B cell (primary cell): ENCODE measurements at regions not wholly inside any gene's neighbourhood (a gene's known extent, or its start where the extent isn't known, plus 50 kb on each side); places are given as distances from the start of the nearest gene placed in this dataset.

ENCODE experiments used
- ATAC-seq: fragments of 200-7000 bp; cut with Tn5 transposase; one replicate; pipeline ENCODE4 v1.10.0; 2021; ENCODE audit warnings: low read depth, mild to moderate bottlenecking, moderate number of reproducible peaks, moderate library complexity
- CTCF ChIA-PET: fragments of 350-600 bp; sonication (Branson Sonifier 250); formaldehyde crosslinking; loops from one replicate; lab custom pipeline; 2021; ENCODE audit warnings: antibody characterized with exemption, inconsistent platforms; lab: Charles Lee
- POLR2A ChIA-PET: fragments of 350-600 bp; sonication (Branson Sonifier 250); formaldehyde crosslinking; loops from one replicate; lab custom pipeline; 2021; ENCODE audit warnings: antibody characterized with exemption; lab: Charles Lee
- DNase-seq: peaks from one replicate; pipeline ENCODE4 v3.0.0; 2013
- H2AFZ ChIP-seq: 2 replicates; pipeline ENCODE4 v1.6.1; 2012; ENCODE audit warnings: mild to moderate bottlenecking, low read depth, low read length; ENCODE audit not compliant: insufficient read depth, poor library complexity, severe bottlenecking
- H3K27ac ChIP-seq, 2 donors: 1 replicate in 1 of 2; 2 replicates in 1 of 2; pipeline ENCODE4 v1.5.1; 2012 to 2013; ENCODE audit warnings: low read length in 2 of 2, mild to moderate bottlenecking in 2 of 2, moderate library complexity in 1 of 2
- H3K27me3 ChIP-seq, 4 experiments: fragments of 200-600 bp in 1 of 4; sonication (generic) in 1 of 4; replicated peaks in 1 of 4; 1 replicate in 2 of 4; 2 replicates in 2 of 4; pipeline versions ENCODE4 v1.6.1 to v1.7.0; 2013 to 2016; ENCODE audit warnings: low read length in 3 of 4, mild to moderate bottlenecking in 2 of 4, mixed read lengths in 1 of 4, moderate library complexity in 1 of 4; ENCODE audit not compliant: insufficient read depth in 4 of 4, control insufficient read depth in 3 of 4; ENCODE audit errors: control extremely low read depth in 1 of 4
- H3K36me3 ChIP-seq, 2 experiments: replicated peaks in 1 of 2; 1 replicate in 1 of 2; 2 replicates in 1 of 2; pipeline versions ENCODE4 v1.6.1 to v1.7.1; 2013; ENCODE audit warnings: low read length in 1 of 2; ENCODE audit not compliant: insufficient read depth in 2 of 2, control insufficient read depth in 1 of 2; ENCODE audit errors: control extremely low read depth in 1 of 2, extremely low read depth in 1 of 2
- H3K4me1 ChIP-seq, 2 donors: fragments of 200-600 bp in 1 of 2; sonication (generic) in 1 of 2; 1 replicate in 1 of 2; 2 replicates in 1 of 2; pipeline versions ENCODE4 v1.5.1 to v1.6.1; 2013 to 2017; ENCODE audit warnings: low read length in 2 of 2; ENCODE audit not compliant: control insufficient read depth in 2 of 2, insufficient read depth in 2 of 2
- H3K4me2 ChIP-seq: replicated peaks from 2 replicates; pipeline ENCODE3; 2012; ENCODE audit warnings: mild to moderate bottlenecking, low read depth, low read length; ENCODE audit not compliant: poor library complexity, severe bottlenecking
- H3K4me3 ChIP-seq, 5 experiments: fragments of 200-600 bp in 1 of 5; sonication (generic) in 1 of 5; 1 replicate in 3 of 5; 2 replicates in 2 of 5; pipeline versions ENCODE4 v1.5.1 to v1.7.0; 2011 to 2016; ENCODE audit warnings: low read length in 4 of 5, mild to moderate bottlenecking in 4 of 5, low read depth in 2 of 5, control low read depth in 1 of 5, moderate library complexity in 1 of 5; ENCODE audit not compliant: insufficient read depth in 1 of 5; ENCODE audit errors: control extremely low read depth in 1 of 5, extremely low read depth in 1 of 5
- H3K79me2 ChIP-seq: fragments of 200-600 bp; sonication (generic); one replicate; pipeline ENCODE4 v1.6.0; 2016; ENCODE audit warnings: low read length; ENCODE audit not compliant: control insufficient read depth, insufficient read depth
- H3K9ac ChIP-seq: fragments of 200-600 bp; sonication (generic); 2 replicates; pipeline ENCODE4 v1.6.1; 2017; ENCODE audit warnings: mild to moderate bottlenecking, low read length, moderate library complexity
- H3K9me3 ChIP-seq, 3 donors: one replicate each; pipeline versions ENCODE4 v1.6.1 to v1.7.1; 2013; ENCODE audit warnings: low read length in 2 of 3; ENCODE audit not compliant: control insufficient read depth in 2 of 3, insufficient read depth in 1 of 3; ENCODE audit errors: control extremely low read depth in 1 of 3
- H4K20me1 ChIP-seq: 2 replicates; pipeline ENCODE4 v1.6.0; 2012; ENCODE audit warnings: mild to moderate bottlenecking, low read length; ENCODE audit not compliant: insufficient read depth, control insufficient read depth, poor library complexity, severe bottlenecking
- H3K27ac Mint-ChIP-seq: one replicate; pipeline ENCODE4 v1.8.0; 2021; ENCODE audit warnings: mixed read lengths
- H3K27me3 Mint-ChIP-seq: one replicate; pipeline ENCODE4 v1.8.0; 2021; ENCODE audit warnings: mixed read lengths
- H3K4me1 Mint-ChIP-seq: one replicate; pipeline ENCODE4 v1.8.0; 2021; ENCODE audit warnings: mixed read lengths
- H3K4me3 Mint-ChIP-seq: one replicate; pipeline ENCODE4 v1.8.0; 2021; ENCODE audit warnings: mixed read lengths
- H3K9me3 Mint-ChIP-seq: one replicate; pipeline ENCODE4 v1.8.0; 2022; ENCODE audit warnings: mixed read lengths; ENCODE audit not compliant: insufficient read depth
- CTCF ChIP-seq: fragments of 200-600 bp; IDR thresholded peaks from one replicate; pipeline ENCODE4 v1.8.0; 2022; ENCODE audit warnings: antibody characterized with exemption, mild to moderate bottlenecking
- EZH2 ChIP-seq: IDR thresholded peaks from 2 replicates; pipeline ENCODE4 v1.6.1; 2012; ENCODE audit warnings: borderline replicate concordance, low read depth, mild to moderate bottlenecking, moderate library complexity, low read length; ENCODE audit not compliant: insufficient read depth, poor library complexity, severe bottlenecking
- WGBS: methylation state at CpG from one replicate; pipeline ENCODE4 v1.1.5; 2013; ENCODE audit warnings: missing lambda C conversion rate; ENCODE audit not compliant: insufficient coverage; 5-methylcytosine and 5-hydroxymethylcytosine counted together
- intact Hi-C: fragments of 100-400 bp; cut with micrococcal nuclease; formaldehyde crosslinking; loops from one replicate; pipeline ENCODE4 v1.10.0; 2022

- H3K9me3 Mint-ChIP-seq: no peaks in the 10 kb centered on the region
- Histone ChIP-seq H3K4me2 (no peak overlapping the region), H3K9me3 (no peaks in the 10 kb centered on the region), H2AFZ (no peak overlapping the region), H3K4me1 (no peaks in the 10 kb centered on the region), H3K27ac (no peak overlapping the region), H3K9ac (no peak overlapping the region), H3K4me3 (no peak overlapping the region), H3K27me3 (no peaks in the 10 kb centered on the region), H3K36me3 (no peaks in the 10 kb centered on the region), H4K20me1 (no peaks in the 10 kb centered on the region), H3K79me2 (no peaks in the 10 kb centered on the region)
- WGBS: no CpG with 5 or more reads among the region's 3 CpGs
- no peak overlapping the region for H3K27ac Mint-ChIP-seq
- intact Hi-C loops: no loop called here
- H3K4me1 Mint-ChIP-seq: no peaks in the 10 kb centered on the region
- CTCF ChIA-PET: no interaction called here
- TF ChIP-seq EZH2 (no peak), CTCF (no peak)
- no peak overlapping the region for H3K4me3 Mint-ChIP-seq
- ATAC-seq (no peak), DNase-seq (no peak)
- POLR2A ChIA-PET: no interaction called here
- H3K27me3 Mint-ChIP-seq: no peaks in the 10 kb centered on the region
Observed at GRCh38 chr4:35723973-35724372, 520.3 kb downstream of the ARAP2 start.

- H3K9me3 Mint-ChIP-seq: no peaks in the 10 kb centered on the region
- no peaks in the 10 kb centered on the region for H3K4me1 Mint-ChIP-seq
- Histone ChIP-seq H3K9ac (no peak overlapping the region), H4K20me1 (no peaks in the 10 kb centered on the region), H2AFZ (no peak overlapping the region), H3K36me3 (no peaks in the 10 kb centered on the region), H3K9me3 (no peaks in the 10 kb centered on the region), H3K27me3 (no peaks in the 10 kb centered on the region), H3K79me2 (no peaks in the 10 kb centered on the region), H3K4me1 (no peaks in the 10 kb centered on the region), H3K27ac (no peak overlapping the region), H3K4me2 (no peak overlapping the region), H3K4me3 (no peak overlapping the region)
- H3K27me3 Mint-ChIP-seq: no peaks in the 10 kb centered on the region
- no peak for DNase-seq
- no peak overlapping the region for H3K4me3 Mint-ChIP-seq
- no peak overlapping the region for H3K27ac Mint-ChIP-seq
- POLR2A ChIA-PET: no interaction called here
- no peak for ATAC-seq
- CTCF ChIA-PET: no interaction called here
- intact Hi-C loops: no loop called here
- TF ChIP-seq CTCF (no peak), EZH2 (no peak)
- no CpG with 5 or more reads among the region's 1 CpG for WGBS
Observed at GRCh38 chr4:35725131-35725530, 519.2 kb downstream of the ARAP2 start.
